Neuronal stem cell (in vitro differentiated cells): ENCODE measurements at regions not wholly inside any gene's neighbourhood (a gene's known extent, or its start where the extent isn't known, plus 50 kb on each side); places are given as distances from the start of the nearest gene placed in this dataset.
A peak's percentile ranks its signal among the peaks of the same experiment; 100 is the strongest.
"Not testable (repeated sequence)": the region's sequence is repeated elsewhere in the genome, so short reads cannot be mapped to it uniquely, and the experiment has no call there.

Source experiments
- DNase-seq: peaks from one replicate; pipeline ENCODE4 v3.0.0-alpha.2; 2013; ENCODE audit warnings: low spot score
- H2AFZ ChIP-seq: one replicate; pipeline ENCODE4 v1.6.1; 2013; ENCODE audit warnings: mild to moderate bottlenecking, low read length, inconsistent platforms
- H2AK5ac ChIP-seq: 2 replicates; pipeline ENCODE4 v1.6.1; 2013; ENCODE audit warnings: low read depth, mild to moderate bottlenecking, inconsistent platforms, low read length, moderate library complexity, mixed read lengths
- H2BK120ac ChIP-seq: 2 replicates; pipeline ENCODE4 v1.6.1; 2013; ENCODE audit warnings: low read depth, mild to moderate bottlenecking, inconsistent platforms, low read length, moderate library complexity, mixed read lengths
- H2BK12ac ChIP-seq: one replicate; pipeline ENCODE4 v1.6.1; 2013; ENCODE audit warnings: low read length, inconsistent platforms
- H2BK15ac ChIP-seq: 2 replicates; pipeline ENCODE4 v1.6.1; 2013; ENCODE audit warnings: mild to moderate bottlenecking, low read length, inconsistent platforms, mixed read lengths
- H2BK5ac ChIP-seq: one replicate; pipeline ENCODE4 v1.6.1; 2013; ENCODE audit warnings: inconsistent platforms, mild to moderate bottlenecking, low read length, moderate library complexity
- H3K14ac ChIP-seq: one replicate; pipeline ENCODE4 v1.6.1; 2013; ENCODE audit warnings: low read length, inconsistent platforms
- H3K18ac ChIP-seq: 2 replicates; pipeline ENCODE4 v1.6.1; 2013; ENCODE audit warnings: low read length, inconsistent platforms
- H3K23ac ChIP-seq: 2 replicates; pipeline ENCODE4 v1.6.1; 2013; ENCODE audit warnings: low read depth, mild to moderate bottlenecking, mixed read lengths, low read length, inconsistent platforms; ENCODE audit not compliant: poor library complexity
- H3K27ac ChIP-seq: replicated peaks from 3 replicates; pipeline ENCODE4 v1.5.1; 2013; ENCODE audit warnings: low read length, inconsistent platforms
- H3K27me3 ChIP-seq, 3 experiments: 2 replicates each; pipeline ENCODE4 v1.6.1; 2013; ENCODE audit warnings: low read length in 3 of 3, mild to moderate bottlenecking in 2 of 3, inconsistent platforms in 1 of 3, low read depth in 1 of 3, mixed read lengths in 1 of 3, moderate library complexity in 1 of 3; ENCODE audit not compliant: control insufficient read depth in 3 of 3, insufficient read depth in 3 of 3
- H3K36me3 ChIP-seq, 2 donors: replicated peaks in 1 of 2; 2 replicates each; pipeline ENCODE4 v1.6.1; 2013; ENCODE audit warnings: low read length in 2 of 2; ENCODE audit not compliant: control insufficient read depth in 2 of 2, insufficient read depth in 2 of 2
- H3K4ac ChIP-seq: 2 replicates; pipeline ENCODE4 v1.6.1; 2013; ENCODE audit warnings: inconsistent platforms, mild to moderate bottlenecking, low read length, moderate library complexity
- H3K4me1 ChIP-seq, 2 donors: 1 replicate in 1 of 2; 2 replicates in 1 of 2; pipeline ENCODE4 v1.6.1; 2013; ENCODE audit warnings: low read length in 2 of 2, low read depth in 1 of 2; ENCODE audit not compliant: control insufficient read depth in 2 of 2, insufficient read depth in 1 of 2
- H3K4me2 ChIP-seq: one replicate; pipeline ENCODE4 v1.6.1; 2013; ENCODE audit warnings: mild to moderate bottlenecking, low read length, inconsistent platforms; ENCODE audit not compliant: insufficient read depth, poor library complexity, severe bottlenecking
- H3K4me3 ChIP-seq, 2 donors: 2 replicates each; pipeline ENCODE4 v1.5.1; 2013; ENCODE audit warnings: low read length in 2 of 2, mild to moderate bottlenecking in 2 of 2, inconsistent platforms in 1 of 2, moderate library complexity in 1 of 2
- H3K79me1 ChIP-seq: one replicate; pipeline ENCODE4 v1.6.1; 2013; ENCODE audit warnings: low read depth, mild to moderate bottlenecking, inconsistent platforms, low read length, moderate library complexity
- H3K9ac ChIP-seq: one replicate; pipeline ENCODE4 v1.6.1; 2013; ENCODE audit warnings: mild to moderate bottlenecking, low read depth, low read length, inconsistent platforms; ENCODE audit not compliant: poor library complexity
- H3K9me3 ChIP-seq, 2 donors: replicated peaks in 1 of 2; 2 replicates each; pipeline versions ENCODE3 to v1.6.1; 2013; ENCODE audit warnings: low read length in 2 of 2, mild to moderate bottlenecking in 2 of 2, inconsistent platforms in 1 of 2, low read depth in 1 of 2, mixed read lengths in 1 of 2, moderate library complexity in 1 of 2; ENCODE audit not compliant: control insufficient read depth in 2 of 2, insufficient read depth in 1 of 2
- H4K8ac ChIP-seq: one replicate; pipeline ENCODE4 v1.6.1; 2013; ENCODE audit warnings: low read depth, mild to moderate bottlenecking, inconsistent platforms, low read length, moderate library complexity
- H4K91ac ChIP-seq: one replicate; pipeline ENCODE4 v1.6.1; 2013; ENCODE audit warnings: low read length, low read depth, mild to moderate bottlenecking, inconsistent platforms; ENCODE audit not compliant: poor library complexity
- WGBS, 2 donors: extraction: QIAGEN DNeasy Blood & Tissue Kit; methylation state at CpG; one replicate each; pipeline ENCODE4 v1.1.7; 2013; ENCODE audit warnings: missing lambda C conversion rate in 2 of 2, mixed read lengths in 1 of 2; ENCODE audit not compliant: insufficient read length in 2 of 2, insufficient replicate concordance in 1 of 2; ENCODE audit errors: extremely low coverage in 2 of 2; 5-methylcytosine and 5-hydroxymethylcytosine counted together

GRCh38 chr3:195976876-195977275 is 68.5 kb upstream of the TNK2 start:
- WGBS, 2 donors = no CpG with 5 or more reads among the region's 19 CpGs
- not testable (repeated sequence) for H3K27me3 ChIP-seq

GRCh38 chr3:195974281-195974680 is 65.9 kb upstream of the TNK2 start:
- H3K18ac ChIP-seq, H2AFZ ChIP-seq, H2BK12ac ChIP-seq, H3K4ac ChIP-seq, H2AK5ac ChIP-seq, H3K27me3 ChIP-seq, H2BK120ac ChIP-seq, H4K8ac ChIP-seq, H3K79me1 ChIP-seq, DNase-seq, H3K9ac ChIP-seq, H3K4me3 ChIP-seq, H3K4me2 ChIP-seq, H4K91ac ChIP-seq, H3K9me3 ChIP-seq, H3K23ac ChIP-seq, H2BK5ac ChIP-seq, H2BK15ac ChIP-seq, H3K14ac ChIP-seq, H3K4me1 ChIP-seq, H3K27ac ChIP-seq: not testable (repeated sequence)
- peaks cover 13 to 56% of the 10 kb centered on the region in 2 donors for H3K36me3 ChIP-seq
- WGBS, 2 donors = no CpG with 5 or more reads among the region's 13 CpGs

More at GRCh38 chr3:195976876-195977275, 68.5 kb upstream of the TNK2 start:
- H3K4me1 ChIP-seq, H4K91ac ChIP-seq, H2BK12ac ChIP-seq, H3K4ac ChIP-seq, H3K14ac ChIP-seq, H2AK5ac ChIP-seq, H3K79me1 ChIP-seq, DNase-seq, H3K9ac ChIP-seq, H2BK15ac ChIP-seq, H3K18ac ChIP-seq, H2BK120ac ChIP-seq, H2AFZ ChIP-seq, H3K4me3 ChIP-seq, H3K4me2 ChIP-seq, H3K9me3 ChIP-seq, H2BK5ac ChIP-seq, H3K23ac ChIP-seq, H3K27ac ChIP-seq, H4K8ac ChIP-seq: not testable (repeated sequence)
- peaks cover 4 to 41% of the 10 kb centered on the region in 2 donors for H3K36me3 ChIP-seq

GRCh38 chr3:195970873-195971272 is 62.5 kb upstream of the TNK2 start:
- not testable (repeated sequence) for H3K9me3 ChIP-seq, H3K4ac ChIP-seq, H2BK120ac ChIP-seq, H3K23ac ChIP-seq, H2AFZ ChIP-seq, H3K18ac ChIP-seq, H3K4me1 ChIP-seq, H2AK5ac ChIP-seq, H3K4me2 ChIP-seq, H3K27me3 ChIP-seq, H2BK5ac ChIP-seq, H2BK12ac ChIP-seq, DNase-seq, H2BK15ac ChIP-seq, H3K14ac ChIP-seq, H4K91ac ChIP-seq, H4K8ac ChIP-seq, H3K27ac ChIP-seq, H3K4me3 ChIP-seq, H3K79me1 ChIP-seq
- peak overlapping the region; percentile 12 for H3K9ac ChIP-seq
- H3K36me3 ChIP-seq = peaks cover 13 to 52% of the 10 kb centered on the region in 2 donors
- WGBS, 2 donors = no CpG with 5 or more reads among the region's 9 CpGs

- not testable (repeated sequence) for H3K4me3 ChIP-seq, H3K4me1 ChIP-seq, H2BK12ac ChIP-seq, DNase-seq, H2AK5ac ChIP-seq, H2BK120ac ChIP-seq, H4K8ac ChIP-seq, H3K27ac ChIP-seq, H2BK15ac ChIP-seq, H3K23ac ChIP-seq, H2AFZ ChIP-seq, H3K9me3 ChIP-seq, H3K79me1 ChIP-seq, H3K4me2 ChIP-seq, H2BK5ac ChIP-seq, H3K9ac ChIP-seq, H3K4ac ChIP-seq, H3K14ac ChIP-seq, H4K91ac ChIP-seq, H3K18ac ChIP-seq, H3K27me3 ChIP-seq
- no CpG with 5 or more reads among the region's 22 CpGs for WGBS, 2 donors
- peaks cover 12 to 53% of the 10 kb centered on the region in 2 donors for H3K36me3 ChIP-seq
These were observed 61.8 kb upstream of the TNK2 start for GRCh38 chr3:195969838-195970776.
